HG03159 (cell line): ENCODE measurements at regions not wholly inside any gene's neighbourhood (a gene's known extent, or its start where the extent isn't known, plus 50 kb on each side); places are given as distances from the start of the nearest gene placed in this dataset.

Source experiments
- ATAC-seq: cut with Tn5 transposase; IDR thresholded peaks from one replicate; pipeline ENCODE4 v1.9.1; 2021; ENCODE audit warnings: mild to moderate bottlenecking, moderate library complexity; ENCODE audit not compliant: unreplicated experiment

DNA sequence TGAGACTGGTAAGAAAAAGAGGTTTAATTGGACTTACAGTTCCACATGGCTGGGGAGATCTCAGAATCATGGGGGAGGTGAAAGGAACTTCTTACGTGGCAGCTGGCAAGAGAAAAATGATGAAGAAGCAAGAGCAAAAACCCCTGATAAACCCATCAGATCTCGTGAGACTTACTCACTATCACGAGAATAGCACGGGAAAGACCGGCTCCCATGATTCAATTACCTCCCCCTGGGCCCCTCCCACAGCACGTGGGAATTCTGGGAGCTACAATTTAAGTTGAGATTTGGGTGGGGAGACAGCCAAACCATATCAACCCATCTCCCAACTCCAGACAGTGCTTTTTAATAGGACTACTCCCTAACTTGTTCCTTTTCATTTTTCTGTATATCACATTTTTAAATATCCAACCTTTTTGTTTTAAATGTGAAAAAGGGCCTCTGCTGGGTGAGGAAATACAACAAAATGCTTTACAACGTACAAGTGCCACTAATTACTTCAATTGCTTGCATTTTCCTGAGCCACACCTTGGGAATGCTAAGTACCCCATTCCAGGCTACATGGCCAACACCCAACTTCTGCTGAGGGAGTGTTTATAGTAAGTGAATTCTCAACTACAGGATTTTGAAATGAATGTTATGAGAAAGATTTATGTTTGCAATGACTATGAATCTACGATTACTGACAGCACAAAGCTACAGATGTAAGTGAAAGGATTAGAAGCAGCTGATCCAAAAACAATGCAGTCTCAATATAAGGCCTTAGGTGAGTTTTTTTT is 294.1 kb upstream of the CD180 start:
- no peak for ATAC-seq

GRCh38 chr5:67488885-67489284 is 292.3 kb upstream of the CD180 start:
- no peak for ATAC-seq

GRCh38 chr5:67487862-67488261 is 291.3 kb upstream of the CD180 start:
- ATAC-seq: no peak

GRCh38 chr5:67483453-67484030 is 286.9 kb upstream of the CD180 start:
- ATAC-seq: no peak

GRCh38 chr5:67481362-67481761 is 284.8 kb upstream of the CD180 start:
- ATAC-seq: no peak

DNA sequence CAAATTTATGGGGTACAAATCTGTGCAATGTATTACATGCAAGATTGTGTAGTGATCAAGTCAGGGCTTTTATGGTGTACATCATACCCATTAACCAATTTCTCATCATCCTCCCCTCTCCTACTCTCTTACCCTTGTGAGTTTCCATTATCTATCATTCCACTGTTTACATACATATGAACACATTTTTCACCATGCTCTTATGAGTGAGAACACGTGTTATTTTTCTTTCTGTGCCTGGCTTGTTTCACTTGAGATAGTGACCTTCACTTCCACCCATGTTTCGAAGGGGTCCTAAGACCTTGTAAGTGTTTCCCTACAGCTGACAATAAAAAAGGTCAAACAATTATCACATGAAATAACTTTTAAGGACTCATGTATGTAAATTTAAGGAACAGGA is 281.7 kb upstream of the CD180 start:
- no peak for ATAC-seq

- ATAC-seq: no peak
These were observed 280.4 kb upstream of the CD180 start for GRCh38 chr5:67476995-67477394.

DNA sequence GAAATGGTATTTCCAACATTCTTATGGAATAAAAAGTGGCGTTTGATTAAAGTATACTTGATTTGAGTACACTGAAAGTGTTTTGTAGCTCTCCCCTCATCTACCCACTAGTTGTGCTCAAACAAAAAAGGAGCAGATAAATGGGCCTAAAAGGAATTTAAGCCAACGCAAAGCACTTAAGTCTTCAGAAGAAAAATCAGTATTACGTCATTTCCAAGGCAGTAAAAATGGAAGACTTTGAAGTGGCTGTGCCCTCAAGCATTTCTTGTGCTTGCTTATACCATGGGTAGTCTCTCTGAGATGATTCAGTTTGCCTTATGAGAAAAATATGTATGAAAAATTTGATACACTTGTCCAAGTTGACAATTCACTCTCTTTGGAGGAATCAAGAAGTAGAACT is 279.9 kb upstream of the CD180 start:
- ATAC-seq: no peak

- no peak for ATAC-seq
These were observed 278.9 kb upstream of the CD180 start for GRCh38 chr5:67475489-67475888.

DNA sequence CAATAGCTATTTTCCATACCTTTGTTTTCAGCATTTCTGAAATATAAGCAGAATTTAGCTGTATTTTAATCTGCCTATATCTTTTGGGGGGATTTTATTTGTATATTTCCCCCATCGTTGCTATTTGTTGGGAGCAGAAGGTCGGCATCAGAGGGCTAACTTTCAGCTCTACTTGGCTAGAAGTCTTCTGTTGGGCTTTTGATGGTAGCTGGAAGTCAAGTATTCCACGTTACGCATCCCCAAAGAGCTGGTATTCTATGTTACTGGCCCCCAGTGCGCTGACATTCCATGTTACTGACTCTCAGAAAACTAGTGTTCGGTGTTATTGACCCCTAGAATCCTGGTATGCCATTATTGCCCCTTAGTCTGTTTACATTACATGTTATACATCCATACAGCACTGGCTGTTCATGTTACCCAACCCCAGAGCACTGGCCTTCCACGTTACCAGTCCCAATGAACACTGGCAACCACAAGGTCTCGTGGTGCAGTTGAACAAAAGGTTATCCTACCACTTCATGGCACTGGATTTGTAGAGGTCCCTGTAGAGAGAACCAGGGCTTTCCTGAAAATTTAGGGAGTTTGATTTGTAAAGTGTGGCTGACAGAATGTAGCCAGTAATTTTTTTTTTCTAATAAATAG is 278.1 kb upstream of the CD180 start:
- ATAC-seq: no peak

- no peak for ATAC-seq
These were observed 270.5 kb upstream of the CD180 start for GRCh38 chr5:67467110-67467509.

DNA sequence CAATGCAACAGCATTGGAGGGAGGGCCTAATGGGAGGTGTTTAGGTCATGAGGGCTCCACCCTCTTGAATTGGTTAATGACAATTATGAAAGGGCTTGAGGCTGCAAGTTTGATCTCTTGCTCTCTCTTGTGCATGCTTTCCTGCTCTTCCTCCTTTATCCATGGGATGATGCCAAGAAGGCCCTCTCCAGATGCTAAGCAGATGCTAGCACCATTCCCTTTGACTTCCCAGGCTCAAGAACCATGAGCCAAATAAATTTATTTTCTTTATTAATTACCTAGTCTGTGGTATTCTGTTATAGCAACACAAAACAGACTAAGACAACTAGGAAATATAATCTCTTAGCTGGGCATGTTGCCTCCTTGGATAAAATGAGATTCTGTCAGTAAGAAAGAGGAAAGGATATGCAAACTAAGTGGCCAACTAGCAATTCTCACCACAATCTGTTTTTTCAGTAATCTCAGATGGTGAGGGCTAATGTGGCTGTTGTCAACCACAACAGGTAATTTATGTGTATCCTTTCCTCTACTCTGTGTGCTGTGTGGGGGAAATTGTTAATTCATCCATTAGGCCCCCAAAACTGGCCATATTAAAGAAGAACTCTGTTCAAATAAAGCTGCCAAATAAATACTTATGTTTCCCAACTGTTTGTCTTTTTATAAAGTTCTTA is 269.1 kb upstream of the CD180 start:
- ATAC-seq: peak; percentile 49

DNA sequence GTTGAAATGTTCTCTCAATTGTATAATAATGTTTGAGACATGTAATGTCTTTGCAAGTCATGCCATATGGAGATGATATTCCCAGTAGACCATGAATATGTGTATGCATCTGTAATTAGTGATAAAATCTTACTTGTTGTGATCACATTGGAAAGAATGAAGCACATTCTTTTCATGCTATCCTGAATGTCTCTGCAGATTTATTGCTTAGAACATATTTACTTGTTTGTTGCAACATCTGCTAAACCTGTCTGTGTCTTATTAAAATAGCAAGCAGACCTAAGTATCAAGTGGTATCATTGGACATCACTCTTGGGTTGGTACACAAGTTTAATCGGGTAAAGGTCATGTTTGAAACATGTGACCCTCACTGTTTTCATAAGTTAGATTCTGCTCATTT is 265.5 kb upstream of the CD180 start:
- ATAC-seq: no peak

DNA sequence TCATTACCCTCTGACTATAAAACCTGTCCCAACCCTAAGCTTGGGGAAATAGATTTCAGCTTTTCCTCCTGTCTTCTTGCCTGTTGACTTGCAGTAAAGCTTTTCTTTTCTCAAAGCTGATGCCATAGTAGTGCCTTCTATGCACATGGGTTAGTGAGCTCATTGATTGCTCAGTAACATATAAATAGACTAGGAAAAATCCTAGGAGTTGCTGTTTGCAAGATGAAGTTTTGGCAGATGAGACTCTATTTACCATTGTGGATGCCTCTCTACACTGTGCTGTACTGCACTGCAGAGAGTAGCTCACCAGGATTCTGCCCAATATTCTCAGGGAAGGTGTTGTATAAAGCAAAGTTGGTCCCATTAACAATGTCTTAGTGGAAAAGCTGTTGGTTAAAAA is 262.7 kb upstream of the CD180 start:
- no peak for ATAC-seq

DNA sequence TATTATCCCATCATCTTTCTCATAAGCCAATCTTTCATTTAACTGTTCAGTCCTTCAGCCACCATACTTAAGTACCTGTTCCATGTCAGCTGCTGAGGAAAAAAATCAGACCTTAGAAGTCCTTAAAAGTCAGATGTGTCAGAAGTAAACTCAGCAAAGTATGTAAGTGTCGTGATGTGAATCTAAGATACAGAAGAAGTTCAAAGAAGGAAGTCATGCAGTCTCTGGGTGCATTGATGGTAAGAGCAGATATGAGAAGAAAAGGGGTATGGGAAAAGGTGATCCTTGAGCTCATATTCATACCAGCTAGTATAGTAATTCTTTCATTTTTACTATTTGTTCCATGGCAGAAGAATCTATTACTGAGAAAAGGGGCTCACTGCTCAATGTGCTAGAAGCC is 259.4 kb upstream of the CD180 start:
- no peak for ATAC-seq

DNA sequence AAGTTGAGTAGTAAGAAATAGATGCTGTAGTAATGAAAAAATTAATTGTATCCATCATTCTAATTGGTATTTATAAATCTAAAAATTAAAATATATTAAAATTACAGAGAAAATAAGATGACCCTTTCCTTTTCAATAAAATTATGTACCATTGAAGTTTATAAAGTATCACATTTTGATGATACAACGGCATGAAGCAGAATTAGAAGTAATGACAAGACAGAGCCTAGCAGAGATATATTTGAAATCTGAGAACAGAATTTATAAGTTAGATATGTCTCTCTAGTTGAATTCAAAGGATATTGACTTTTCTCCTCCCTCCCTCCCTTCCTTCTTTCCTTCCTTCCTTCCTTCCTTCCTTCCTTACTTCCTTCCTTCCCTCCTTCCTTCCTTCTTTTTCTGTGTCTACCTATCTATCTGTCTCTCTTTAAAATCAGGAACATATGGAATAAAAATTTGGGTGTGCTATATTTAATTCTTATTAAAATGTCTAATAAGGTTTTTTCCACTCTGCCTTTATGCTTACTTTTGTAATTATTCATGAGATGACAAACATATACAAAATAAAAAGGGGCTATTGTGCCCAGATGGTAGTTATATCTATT is 258.5 kb upstream of the CD180 start:
- no peak for ATAC-seq

GRCh38 chr5:67453111-67453905 is 256.7 kb upstream of the CD180 start:
- no peak for ATAC-seq

- ATAC-seq: no peak
These were observed 255.2 kb upstream of the CD180 start for GRCh38 chr5:67451640-67452279.

DNA sequence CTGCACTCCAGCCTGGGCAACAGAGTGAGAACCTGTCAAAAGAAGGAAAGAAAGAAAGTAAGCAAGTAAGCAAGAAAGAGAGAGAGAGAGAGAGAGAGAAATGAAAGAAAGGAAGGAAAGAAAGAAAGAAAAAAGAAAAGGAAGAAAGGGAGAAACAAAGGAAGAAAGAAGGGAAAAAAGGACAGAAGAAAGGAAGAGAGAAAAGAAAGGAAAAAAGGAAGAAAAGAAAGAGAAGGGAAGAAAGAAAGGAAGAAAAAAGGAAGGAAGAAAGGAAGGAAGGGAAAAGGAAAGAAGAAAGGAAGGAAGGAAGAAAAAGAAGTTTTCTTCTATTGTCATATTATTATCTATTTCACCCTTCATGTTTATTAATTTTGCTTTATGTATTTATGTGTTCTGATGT is 251.1 kb upstream of the CD180 start:
- no peak for ATAC-seq
